SU-DHL-6 (cell line): ENCODE measurements at regions not wholly inside any gene's neighbourhood (a gene's known extent, or its start where the extent isn't known, plus 50 kb on each side); places are given as distances from the start of the nearest gene placed in this dataset.

ENCODE experiments used
- H2AFZ ChIP-seq: fragments of 200-600 bp; sonication (generic); 2 replicates; pipeline ENCODE4 v1.6.1; 2014; ENCODE audit warnings: low read depth, mild to moderate bottlenecking, moderate library complexity, mixed read lengths, antibody characterized with exemption, low read length; ENCODE audit not compliant: severe bottlenecking
- H3F3A ChIP-seq: fragments of 200-600 bp; shearing (Covaris generic); 2 replicates; pipeline ENCODE4 v1.6.0; 2016; ENCODE audit warnings: antibody characterized with exemption, mild to moderate bottlenecking; ENCODE audit not compliant: insufficient read depth
- H3K27ac ChIP-seq: fragments of 200-600 bp; sonication (generic); 2 replicates; pipeline ENCODE4 v1.5.1; 2016; ENCODE audit warnings: low read depth, mild to moderate bottlenecking, low read length, moderate library complexity, mixed read lengths
- H3K27me3 ChIP-seq: fragments of 200-600 bp; sonication (generic), shearing (Covaris generic); 2 replicates; pipeline ENCODE4 v1.6.0; 2014; ENCODE audit warnings: mild to moderate bottlenecking, low read length
- H3K36me3 ChIP-seq: fragments of 200-600 bp; sonication (generic); 2 replicates; pipeline ENCODE4 v1.6.1; 2014; ENCODE audit warnings: mild to moderate bottlenecking, low read length, mixed read lengths
- H3K4me2 ChIP-seq: fragments of 300-600, 200-600 bp; shearing (Covaris generic), sonication (generic); 2 replicates; pipeline ENCODE4 v1.6.0; 2014; ENCODE audit warnings: low read length, low read depth, mild to moderate bottlenecking; ENCODE audit not compliant: poor library complexity, severe bottlenecking
- H3K4me3 ChIP-seq: fragments of 200-600 bp; sonication (generic); 2 replicates; pipeline ENCODE4 v1.5.1; 2014; ENCODE audit warnings: antibody characterized with exemption, low read length, mild to moderate bottlenecking, mixed read lengths; ENCODE audit not compliant: insufficient read depth, poor library complexity, severe bottlenecking
- H3K79me2 ChIP-seq: fragments of 200-600 bp; sonication (generic); 2 replicates; pipeline ENCODE4 v1.6.1; 2014; ENCODE audit warnings: mild to moderate bottlenecking, low read length, moderate library complexity; ENCODE audit not compliant: insufficient read depth
- H3K9ac ChIP-seq: fragments of 200-600 bp; sonication (generic); 2 replicates; pipeline ENCODE4 v1.7.0; 2014; ENCODE audit warnings: mild to moderate bottlenecking, low read length
- H3K9me2 ChIP-seq: fragments of 200-600 bp; sonication (generic); replicated peaks from 2 replicates; pipeline ENCODE4 v1.6.1; 2014; ENCODE audit warnings: low read length; ENCODE audit not compliant: insufficient read depth
- H3K9me3 ChIP-seq: fragments of 200-600 bp; sonication (generic); 2 replicates; pipeline ENCODE4 v1.6.1; 2014; ENCODE audit warnings: low read length, mixed read lengths; ENCODE audit not compliant: insufficient read depth
- H4K20me1 ChIP-seq: fragments of 200-600 bp; sonication (generic); 2 replicates; pipeline ENCODE4 v1.6.1; 2014; ENCODE audit warnings: low read depth, mild to moderate bottlenecking, antibody characterized with exemption, low read length, moderate library complexity, mixed read lengths
- EZH2phosphoT487 ChIP-seq: fragments of 200-600 bp; sonication (generic), shearing (Covaris generic); conservative IDR thresholded peaks from 2 replicates; pipeline ENCODE4 v1.6.1; 2018; ENCODE audit warnings: mild to moderate bottlenecking, antibody characterized with exemption, low read length, moderate library complexity, mixed read lengths
- TF ChIP-seq, protein P1 (sequence below): fragments of 200-600 bp; sonication (generic); IDR thresholded peaks from one replicate; pipeline ENCODE4 v1.5.1; 2017; ENCODE audit warnings: antibody characterized with exemption, mild to moderate bottlenecking, low read length, moderate library complexity; ENCODE audit not compliant: insufficient read depth, poor library complexity, severe bottlenecking

DNA sequence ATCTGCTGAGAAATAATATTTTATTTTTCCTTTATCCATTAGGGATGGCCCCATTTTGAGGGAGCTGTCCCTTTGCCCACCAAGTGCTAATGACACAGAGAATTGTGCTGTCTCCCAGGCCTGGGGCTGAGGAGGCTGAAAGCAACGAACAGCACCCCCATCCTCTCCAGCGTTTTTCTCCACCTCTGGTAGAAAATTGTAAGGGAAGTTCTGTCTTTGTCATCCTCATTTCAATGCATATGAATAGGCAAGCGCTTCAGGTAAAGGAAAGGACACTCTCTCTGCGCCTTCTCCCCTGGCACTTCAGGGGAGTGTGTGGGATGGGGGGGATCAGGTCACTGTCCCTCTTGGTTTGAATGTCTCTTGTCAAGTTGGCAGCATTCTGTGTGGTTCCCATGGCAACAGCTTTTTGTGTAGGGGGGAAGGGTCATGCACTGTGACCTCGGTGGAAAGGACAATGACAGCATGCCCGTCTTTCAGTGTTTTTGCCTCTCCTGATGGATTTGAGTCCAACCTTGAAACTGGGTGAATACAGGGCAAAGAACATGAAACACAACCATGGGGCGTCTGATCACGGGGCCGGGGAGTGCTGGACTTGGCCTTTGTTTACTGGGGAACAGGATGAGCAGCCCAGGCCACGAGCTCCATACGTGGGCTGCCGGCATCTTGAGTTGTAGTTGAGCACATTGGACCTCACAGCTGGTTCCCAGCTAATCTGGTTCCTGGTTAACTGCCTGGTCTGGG lies 230.2 kb downstream of the VRK1 start:
- no peak overlapping the region for H3K27ac ChIP-seq

DNA sequence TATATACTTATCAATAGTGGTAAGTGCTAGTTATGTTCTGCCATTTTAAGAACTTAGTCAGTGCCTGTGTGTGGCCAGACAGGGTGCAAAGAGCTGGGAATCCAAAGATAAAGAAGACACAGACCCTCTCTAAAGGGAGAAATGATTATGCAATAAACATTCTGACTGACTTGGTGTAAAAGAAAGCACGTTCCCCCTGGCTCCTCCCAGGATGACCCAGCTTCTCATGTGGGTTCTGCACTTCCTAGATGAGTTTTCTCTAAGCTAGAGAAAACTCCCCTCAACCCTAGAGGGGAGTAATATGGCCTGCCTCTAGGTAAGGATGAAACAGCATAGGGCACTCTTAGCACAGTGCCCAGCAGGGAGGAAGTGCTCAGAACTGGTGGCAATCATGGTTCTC lies 231.2 kb downstream of the VRK1 start:
- no peaks in the 10 kb centered on the region for H3K79me2 ChIP-seq
- no peak overlapping the region for H2AFZ ChIP-seq
- H3F3A ChIP-seq, result no peaks in the 10 kb centered on the region
- H3K4me2 ChIP-seq, result no peak overlapping the region
- no peak overlapping the region for H3K4me3 ChIP-seq
- H3K9me3 ChIP-seq, result no peaks in the 10 kb centered on the region
- H3K27ac ChIP-seq, result no peak overlapping the region
- no peak for TF ChIP-seq EZH2phosphoT487
- TF ChIP-seq, protein P1, sequence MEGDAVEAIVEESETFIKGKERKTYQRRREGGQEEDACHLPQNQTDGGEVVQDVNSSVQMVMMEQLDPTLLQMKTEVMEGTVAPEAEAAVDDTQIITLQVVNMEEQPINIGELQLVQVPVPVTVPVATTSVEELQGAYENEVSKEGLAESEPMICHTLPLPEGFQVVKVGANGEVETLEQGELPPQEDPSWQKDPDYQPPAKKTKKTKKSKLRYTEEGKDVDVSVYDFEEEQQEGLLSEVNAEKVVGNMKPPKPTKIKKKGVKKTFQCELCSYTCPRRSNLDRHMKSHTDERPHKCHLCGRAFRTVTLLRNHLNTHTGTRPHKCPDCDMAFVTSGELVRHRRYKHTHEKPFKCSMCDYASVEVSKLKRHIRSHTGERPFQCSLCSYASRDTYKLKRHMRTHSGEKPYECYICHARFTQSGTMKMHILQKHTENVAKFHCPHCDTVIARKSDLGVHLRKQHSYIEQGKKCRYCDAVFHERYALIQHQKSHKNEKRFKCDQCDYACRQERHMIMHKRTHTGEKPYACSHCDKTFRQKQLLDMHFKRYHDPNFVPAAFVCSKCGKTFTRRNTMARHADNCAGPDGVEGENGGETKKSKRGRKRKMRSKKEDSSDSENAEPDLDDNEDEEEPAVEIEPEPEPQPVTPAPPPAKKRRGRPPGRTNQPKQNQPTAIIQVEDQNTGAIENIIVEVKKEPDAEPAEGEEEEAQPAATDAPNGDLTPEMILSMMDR, result no peak
- H3K36me3 ChIP-seq, result no peaks in the 10 kb centered on the region
- no peaks in the 10 kb centered on the region for H3K27me3 ChIP-seq
- H3K9me2 ChIP-seq, result no peaks in the 10 kb centered on the region
- H4K20me1 ChIP-seq, result no peaks in the 10 kb centered on the region
- no peak overlapping the region for H3K9ac ChIP-seq

More for the DNA sequence above, 230.2 kb downstream of the VRK1 start:
- Histone ChIP-seq H3K4me3 (no peak overlapping the region), H3K79me2 (no peaks in the 10 kb centered on the region), H2AFZ (no peak overlapping the region), H3F3A (no peaks in the 10 kb centered on the region), H3K27me3 (no peaks in the 10 kb centered on the region), H3K9ac (no peak overlapping the region), H3K9me3 (no peaks in the 10 kb centered on the region), H3K36me3 (no peaks in the 10 kb centered on the region), H3K4me2 (no peak overlapping the region), H4K20me1 (no peaks in the 10 kb centered on the region), H3K9me2 (no peaks in the 10 kb centered on the region)
- TF ChIP-seq, protein P1, result no peak
- no peak for TF ChIP-seq EZH2phosphoT487

DNA sequence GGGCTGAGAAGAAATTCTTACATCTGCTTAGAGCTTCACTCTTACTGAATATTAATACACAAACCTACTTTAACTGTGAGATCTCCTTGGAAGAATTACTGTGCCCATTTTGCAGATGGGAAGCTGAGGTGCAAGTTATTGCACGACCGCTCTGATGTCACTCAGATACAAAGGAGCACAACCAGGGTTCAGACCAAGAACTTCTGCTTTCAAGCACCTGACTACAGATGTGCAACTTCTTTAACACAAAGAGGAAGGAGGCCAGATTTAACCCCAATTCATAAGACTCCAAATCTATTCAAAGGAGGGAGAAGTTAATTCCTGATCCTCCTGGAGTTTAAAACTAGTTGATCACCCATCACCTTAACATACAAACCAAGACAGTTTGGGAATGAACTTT lies 232.6 kb downstream of the VRK1 start:
- Histone ChIP-seq H3K9ac (no peak overlapping the region), H3K9me3 (no peaks in the 10 kb centered on the region), H2AFZ (no peak overlapping the region), H3K27me3 (no peaks in the 10 kb centered on the region), H3F3A (no peaks in the 10 kb centered on the region), H3K4me2 (no peak overlapping the region), H3K4me3 (no peak overlapping the region), H4K20me1 (no peaks in the 10 kb centered on the region), H3K36me3 (no peaks in the 10 kb centered on the region), H3K27ac (no peak overlapping the region), H3K9me2 (no peaks in the 10 kb centered on the region), H3K79me2 (no peaks in the 10 kb centered on the region)
- TF ChIP-seq EZH2phosphoT487, result no peak
- TF ChIP-seq, protein P1, result no peak
